Natural killer cell (primary cell): ENCODE measurements at regions not wholly inside any gene's neighbourhood (a gene's known extent, or its start where the extent isn't known, plus 50 kb on each side); places are given as distances from the start of the nearest gene placed in this dataset.
"Not testable (repeated sequence)": the region's sequence is repeated elsewhere in the genome, so short reads cannot be mapped to it uniquely, and the experiment has no call there.

Experiments
- ATAC-seq, 3 donors: fragments of 150-1000 bp in 2 of 3; fragments of 200-7000 bp in 1 of 3; cut with Tn5 transposase; 1 replicate in 1 of 3; 2 replicates in 2 of 3; pipeline ENCODE4 v1.10.0; 2021; ENCODE audit warnings: mild to moderate bottlenecking in 2 of 3, moderate library complexity in 2 of 3
- DNase-seq, 2 donors: peaks; one replicate each; pipeline versions ENCODE4 v3.0.0 to v3.0.0-alpha.2; 2013 to 2021; ENCODE audit warnings: mixed read lengths in 1 of 2
- H3K27ac ChIP-seq: one replicate; pipeline ENCODE4 v1.5.1; 2013; ENCODE audit warnings: mild to moderate bottlenecking, low read length
- H3K27me3 ChIP-seq: one replicate; pipeline ENCODE4 v1.6.1; 2013; ENCODE audit warnings: low read length; ENCODE audit not compliant: control insufficient read depth, insufficient read depth
- H3K36me3 ChIP-seq: one replicate; pipeline ENCODE4 v1.6.1; 2013; ENCODE audit warnings: low read length; ENCODE audit not compliant: control insufficient read depth, insufficient read depth
- H3K4me1 ChIP-seq: one replicate; pipeline ENCODE4 v1.6.1; 2013; ENCODE audit warnings: low read length; ENCODE audit not compliant: control insufficient read depth, insufficient read depth
- H3K4me3 ChIP-seq: one replicate; pipeline ENCODE4 v1.5.1; 2013; ENCODE audit warnings: low read length
- H3K9me3 ChIP-seq: one replicate; pipeline ENCODE4 v1.6.1; 2013; ENCODE audit warnings: low read length; ENCODE audit not compliant: control insufficient read depth, insufficient read depth
- H3K27ac Mint-ChIP-seq, 2 donors: one replicate each; pipeline ENCODE4 v1.8.0; 2022; ENCODE audit warnings: mild to moderate bottlenecking in 2 of 2, mixed read lengths in 2 of 2, moderate library complexity in 1 of 2
- H3K27me3 Mint-ChIP-seq, 2 donors: one replicate each; pipeline ENCODE4 v1.8.0; 2022; ENCODE audit warnings: low read depth in 2 of 2, mixed read lengths in 2 of 2
- H3K36me3 Mint-ChIP-seq: one replicate; pipeline ENCODE4 v1.8.0; 2022; ENCODE audit warnings: mixed read lengths
- H3K4me1 Mint-ChIP-seq, 2 donors: one replicate each; pipeline ENCODE4 v1.8.0; 2022; ENCODE audit warnings: mixed read lengths in 2 of 2
- H3K4me3 Mint-ChIP-seq: one replicate; pipeline ENCODE4 v1.8.0; 2022; ENCODE audit warnings: mild to moderate bottlenecking, moderate library complexity, mixed read lengths
- H3K9me3 Mint-ChIP-seq, 2 donors: one replicate each; pipeline ENCODE4 v1.8.0; 2022; ENCODE audit warnings: mixed read lengths in 2 of 2
- WGBS: methylation state at CpG from one replicate; pipeline ENCODE4 v1.1.7; 2013; ENCODE audit warnings: missing lambda C conversion rate; ENCODE audit not compliant: insufficient coverage; 5-methylcytosine and 5-hydroxymethylcytosine counted together
- intact Hi-C: fragments of 100-400 bp; cut with micrococcal nuclease; formaldehyde crosslinking; loops from one replicate; pipeline ENCODE4 v1.14.2; 2022
- TF ChIP-seq, protein P1 (sequence below): fragments of 200-600 bp; IDR thresholded peaks from one replicate; pipeline ENCODE4 v1.8.0; 2022; ENCODE audit warnings: antibody characterized with exemption

- H3K36me3 Mint-ChIP-seq: peaks cover 7% of the 10 kb centered on the region
- Histone ChIP-seq H3K4me3 (no peak overlapping the region), H3K9me3 (peaks cover 10% of the 10 kb centered on the region), H3K36me3 (no peaks in the 10 kb centered on the region), H3K4me1 (no peaks in the 10 kb centered on the region), H3K27ac (no peak overlapping the region), H3K27me3 (no peaks in the 10 kb centered on the region)
- TF ChIP-seq, protein P1, sequence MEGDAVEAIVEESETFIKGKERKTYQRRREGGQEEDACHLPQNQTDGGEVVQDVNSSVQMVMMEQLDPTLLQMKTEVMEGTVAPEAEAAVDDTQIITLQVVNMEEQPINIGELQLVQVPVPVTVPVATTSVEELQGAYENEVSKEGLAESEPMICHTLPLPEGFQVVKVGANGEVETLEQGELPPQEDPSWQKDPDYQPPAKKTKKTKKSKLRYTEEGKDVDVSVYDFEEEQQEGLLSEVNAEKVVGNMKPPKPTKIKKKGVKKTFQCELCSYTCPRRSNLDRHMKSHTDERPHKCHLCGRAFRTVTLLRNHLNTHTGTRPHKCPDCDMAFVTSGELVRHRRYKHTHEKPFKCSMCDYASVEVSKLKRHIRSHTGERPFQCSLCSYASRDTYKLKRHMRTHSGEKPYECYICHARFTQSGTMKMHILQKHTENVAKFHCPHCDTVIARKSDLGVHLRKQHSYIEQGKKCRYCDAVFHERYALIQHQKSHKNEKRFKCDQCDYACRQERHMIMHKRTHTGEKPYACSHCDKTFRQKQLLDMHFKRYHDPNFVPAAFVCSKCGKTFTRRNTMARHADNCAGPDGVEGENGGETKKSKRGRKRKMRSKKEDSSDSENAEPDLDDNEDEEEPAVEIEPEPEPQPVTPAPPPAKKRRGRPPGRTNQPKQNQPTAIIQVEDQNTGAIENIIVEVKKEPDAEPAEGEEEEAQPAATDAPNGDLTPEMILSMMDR: no peak
- no peaks in the 10 kb centered on the region for H3K27me3 Mint-ChIP-seq
- no peak overlapping the region for H3K4me3 Mint-ChIP-seq
- ATAC-seq (no peak), DNase-seq (no peak)
- H3K9me3 Mint-ChIP-seq: peaks cover 7 to 18% of the 10 kb centered on the region in 2 donors
- intact Hi-C loops: no loop called here
- no peaks in the 10 kb centered on the region for H3K4me1 Mint-ChIP-seq
- H3K27ac Mint-ChIP-seq: no peak overlapping the region
Observed at GRCh38 chr7:109582211-109582610, 1012.5 kb downstream of the DNAJB9 start.

- H3K9me3 ChIP-seq, H3K4me3 ChIP-seq, H3K27ac ChIP-seq, DNase-seq, H3K4me3 Mint-ChIP-seq, intact Hi-C loops, H3K27me3 ChIP-seq, H3K4me1 Mint-ChIP-seq, H3K36me3 Mint-ChIP-seq, H3K27me3 Mint-ChIP-seq, H3K36me3 ChIP-seq, H3K4me1 ChIP-seq, H3K27ac Mint-ChIP-seq, ATAC-seq: not testable (repeated sequence)
- H3K9me3 Mint-ChIP-seq: peaks cover 3 to 19% of the 10 kb centered on the region in 2 donors
- WGBS: 80% methylated on average over 9 of the region's 9 CpGs
Observed at GRCh38 chr7:109596948-109597347, 1027.3 kb downstream of the DNAJB9 start.

GRCh38 chr7:109611656-109612055 is 1042.0 kb downstream of the DNAJB9 start:
- H3K27me3 ChIP-seq: no peaks in the 10 kb centered on the region
- TF ChIP-seq, protein P1: no peak
- Mint-ChIP-seq H3K4me3 (no peak overlapping the region), H3K27me3 (no peaks in the 10 kb centered on the region), H3K36me3 (peaks cover 9% of the 10 kb centered on the region), H3K27ac (no peak overlapping the region), H3K9me3 (peaks cover 10 to 12% of the 10 kb centered on the region in 2 donors), H3K4me1 (no peaks in the 10 kb centered on the region)
- H3K4me1 ChIP-seq: no peaks in the 10 kb centered on the region
- intact Hi-C loops: no loop called here
- WGBS: no CpG with 5 or more reads among the region's 1 CpG
- ATAC-seq (no peak), DNase-seq (no peak)
- H3K9me3 ChIP-seq: peaks cover 2% of the 10 kb centered on the region
- H3K36me3 ChIP-seq: no peaks in the 10 kb centered on the region
- H3K4me3 ChIP-seq: no peak overlapping the region
- H3K27ac ChIP-seq: no peak overlapping the region

GRCh38 chr7:109616551-109617069 is 1046.9 kb downstream of the DNAJB9 start:
- DNase-seq: no peak
- Mint-ChIP-seq H3K4me3 (no peak overlapping the region), H3K27me3 (no peaks in the 10 kb centered on the region), H3K9me3 (peaks cover 11 to 18% of the 10 kb centered on the region in 2 donors), H3K27ac (no peak overlapping the region), H3K4me1 (no peaks in the 10 kb centered on the region), H3K36me3 (no peaks in the 10 kb centered on the region)
- Histone ChIP-seq H3K9me3 (peaks cover 2% of the 10 kb centered on the region), H3K36me3 (no peaks in the 10 kb centered on the region), H3K4me1 (no peaks in the 10 kb centered on the region), H3K27me3 (no peaks in the 10 kb centered on the region), H3K4me3 (no peak overlapping the region), H3K27ac (no peak overlapping the region)
- intact Hi-C loops: no loop called here
- TF ChIP-seq, protein P1: no peak
- no CpG with 5 or more reads among the region's 3 CpGs for WGBS
- ATAC-seq: no peak
